ENCODE measurements at regions not wholly inside any gene's neighbourhood (a gene's known extent, or its start where the extent isn't known, plus 50 kb on each side); places are given as distances from the start of the nearest gene placed in this dataset.

DNA sequence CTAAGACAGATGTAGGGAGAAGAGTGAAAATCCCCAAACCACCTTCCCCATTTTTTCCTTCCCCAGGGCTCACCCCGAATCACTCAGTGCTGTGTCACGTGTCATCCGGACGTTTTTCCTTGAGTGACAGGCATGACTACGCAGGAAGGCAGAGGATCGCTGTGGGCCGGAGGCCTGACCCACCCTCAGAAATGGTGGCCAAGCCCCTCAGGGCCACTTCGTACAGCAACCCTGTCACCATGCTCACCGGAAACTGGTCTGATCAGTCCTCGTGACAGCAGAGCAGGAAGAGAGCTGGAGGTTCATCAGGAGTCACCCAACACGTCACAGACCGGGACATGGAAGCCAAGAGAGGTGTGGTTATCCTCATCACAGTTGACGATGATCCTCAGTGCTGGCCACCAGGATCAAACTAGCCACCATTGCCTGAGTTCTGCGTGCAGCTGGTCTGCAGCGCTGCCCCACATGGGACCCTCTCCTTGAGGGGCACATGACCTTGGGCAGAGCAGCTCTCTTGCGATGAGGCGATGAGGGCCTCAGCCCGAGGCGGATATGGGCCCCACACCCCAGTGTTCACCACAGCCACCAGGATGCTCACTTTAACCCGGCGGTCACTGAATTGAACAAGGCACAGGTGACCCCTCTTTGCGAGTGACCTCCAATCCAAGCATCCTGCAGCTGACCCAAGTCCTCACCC, 99.3 kb upstream of the INSIG1 start:
- Histone ChIP-seq H3K27me3 (no peaks in the 10 kb centered on the region), H3K4me1 (no peaks in the 10 kb centered on the region), H3K27ac (no peak overlapping the region), H3K4me3 (no peak overlapping the region), H3K9me3 (peaks cover 8% of the 10 kb centered on the region), H3K36me3 (no peaks in the 10 kb centered on the region)
- DNase-seq (ENCODE audit: extremely low spot score in 2 of 2): no peak
- intact Hi-C loops (cut with DNase I): no loop called here
- TF ChIP-seq, protein P1, sequence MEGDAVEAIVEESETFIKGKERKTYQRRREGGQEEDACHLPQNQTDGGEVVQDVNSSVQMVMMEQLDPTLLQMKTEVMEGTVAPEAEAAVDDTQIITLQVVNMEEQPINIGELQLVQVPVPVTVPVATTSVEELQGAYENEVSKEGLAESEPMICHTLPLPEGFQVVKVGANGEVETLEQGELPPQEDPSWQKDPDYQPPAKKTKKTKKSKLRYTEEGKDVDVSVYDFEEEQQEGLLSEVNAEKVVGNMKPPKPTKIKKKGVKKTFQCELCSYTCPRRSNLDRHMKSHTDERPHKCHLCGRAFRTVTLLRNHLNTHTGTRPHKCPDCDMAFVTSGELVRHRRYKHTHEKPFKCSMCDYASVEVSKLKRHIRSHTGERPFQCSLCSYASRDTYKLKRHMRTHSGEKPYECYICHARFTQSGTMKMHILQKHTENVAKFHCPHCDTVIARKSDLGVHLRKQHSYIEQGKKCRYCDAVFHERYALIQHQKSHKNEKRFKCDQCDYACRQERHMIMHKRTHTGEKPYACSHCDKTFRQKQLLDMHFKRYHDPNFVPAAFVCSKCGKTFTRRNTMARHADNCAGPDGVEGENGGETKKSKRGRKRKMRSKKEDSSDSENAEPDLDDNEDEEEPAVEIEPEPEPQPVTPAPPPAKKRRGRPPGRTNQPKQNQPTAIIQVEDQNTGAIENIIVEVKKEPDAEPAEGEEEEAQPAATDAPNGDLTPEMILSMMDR (IDR thresholded peaks at IDR 0.05): no peak
- no peak for TF ChIP-seq POLR2A (IDR thresholded peaks at IDR 0.05)
- no peak for TF ChIP-seq POLR2AphosphoS5 (IDR thresholded peaks at IDR 0.05; ENCODE audit: insufficient read depth in 1 of 2, low read depth in 1 of 2)

DNA sequence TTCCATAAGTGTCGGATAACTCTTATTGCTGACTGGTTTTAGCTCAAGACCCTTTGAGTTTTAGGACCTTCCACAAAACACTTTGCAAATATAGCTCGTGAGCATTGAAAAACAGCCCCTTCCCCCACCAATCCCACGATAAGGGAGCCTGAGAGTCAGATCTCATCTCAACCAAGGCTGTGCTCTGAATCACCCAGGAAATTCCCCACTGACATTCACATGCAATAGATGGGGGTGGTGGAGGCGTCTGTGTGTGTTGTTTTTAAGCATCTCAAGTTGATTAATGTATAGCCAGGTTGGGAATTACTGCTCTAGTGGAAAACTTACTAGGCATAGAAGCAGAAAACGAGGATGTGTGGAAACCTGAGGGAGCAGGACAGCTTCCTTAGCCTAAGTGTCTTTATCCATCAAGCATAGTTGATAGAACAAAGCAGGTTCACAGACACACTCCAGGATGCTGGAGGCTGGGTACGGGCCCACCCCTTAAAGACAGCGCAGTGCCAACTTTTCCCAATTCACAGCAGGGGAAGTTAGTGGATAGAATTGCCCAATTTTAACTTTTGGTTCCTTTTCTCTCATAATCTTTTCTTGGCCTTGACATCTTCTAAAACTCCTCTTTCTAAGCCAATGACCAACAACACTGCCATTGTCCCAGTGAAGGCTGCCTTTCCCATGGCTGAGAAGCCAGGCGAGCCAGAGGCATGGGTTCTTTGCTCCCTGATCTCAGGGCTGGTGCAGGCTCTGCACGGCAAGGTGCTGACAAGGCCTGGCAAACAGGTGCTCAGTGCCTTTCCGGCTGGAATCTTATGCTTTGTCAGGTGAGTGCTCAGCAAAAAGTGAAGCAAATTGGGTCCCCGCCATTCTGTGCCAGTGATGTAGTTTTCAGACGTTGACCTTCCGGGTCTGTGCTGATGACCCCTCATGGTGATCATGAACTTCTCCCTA, 98.5 kb upstream of the INSIG1 start:
- Histone ChIP-seq H3K27ac (no peak overlapping the region), H3K36me3 (no peaks in the 10 kb centered on the region), H3K9me3 (peaks cover 8% of the 10 kb centered on the region), H3K4me1 (no peaks in the 10 kb centered on the region), H3K4me3 (no peak overlapping the region), H3K27me3 (no peaks in the 10 kb centered on the region)
- TF ChIP-seq, protein P1 (IDR thresholded peaks at IDR 0.05): no peak
- intact Hi-C loops (cut with DNase I): no loop called here
- DNase-seq (ENCODE audit: extremely low spot score in 2 of 2): no peak

DNA sequence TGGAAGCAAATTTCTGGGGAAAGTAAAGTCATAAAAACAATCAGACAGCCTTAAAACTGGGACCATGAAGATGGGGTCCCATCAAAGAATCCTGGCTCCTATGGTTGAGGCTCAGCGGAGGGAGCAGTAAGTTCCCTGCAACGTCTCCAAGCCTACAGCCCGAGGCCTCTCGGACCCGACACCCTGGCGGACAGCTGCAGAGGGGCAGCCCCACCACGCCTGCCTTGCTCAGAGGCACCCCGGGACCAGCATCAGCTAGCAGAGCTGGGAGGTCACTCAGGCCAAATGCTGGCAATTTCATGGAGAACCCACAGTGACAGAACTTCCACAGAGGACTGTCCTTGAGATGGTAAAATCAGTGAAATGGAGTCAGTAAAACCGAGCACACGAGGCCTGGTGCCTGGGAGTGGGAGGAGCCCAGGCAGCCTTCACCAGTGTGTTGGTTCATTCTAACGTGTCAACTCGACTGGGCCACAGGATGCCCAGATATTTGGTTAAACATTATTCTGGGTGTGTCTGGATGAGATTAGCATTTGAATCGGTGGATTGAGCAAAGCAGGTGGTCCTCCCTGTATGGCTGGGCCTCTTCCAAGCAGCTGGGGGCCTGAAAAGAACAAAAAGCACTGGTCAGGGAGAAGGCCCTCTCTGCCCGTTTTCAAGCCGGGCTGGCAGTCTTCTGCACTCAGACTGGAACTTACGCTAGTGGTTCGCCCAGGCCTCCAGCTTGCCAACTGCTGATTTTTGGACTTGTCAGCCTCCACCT, 96.2 kb upstream of the INSIG1 start:
- intact Hi-C loops (cut with DNase I): loop anchor here (10.0 kb wide), 1 partner anchor 93 kb away; the partner anchor contains the start of gene INSIG1
- no peak overlapping the region for H3K27ac ChIP-seq
- peaks cover 4% of the 10 kb centered on the region for H3K9me3 ChIP-seq
- no peaks in the 10 kb centered on the region for H3K4me1 ChIP-seq
- no peak for DNase-seq (ENCODE audit: extremely low spot score in 2 of 2)
- TF ChIP-seq, protein P1 (IDR thresholded peaks at IDR 0.05): no peak
- no peak for TF ChIP-seq POLR2AphosphoS5 (IDR thresholded peaks at IDR 0.05; ENCODE audit: insufficient read depth in 1 of 2, low read depth in 1 of 2)
- no peak for TF ChIP-seq POLR2A (IDR thresholded peaks at IDR 0.05)
- no peak overlapping the region for H3K4me3 ChIP-seq
- no peaks in the 10 kb centered on the region for H3K27me3 ChIP-seq
- no peaks in the 10 kb centered on the region for H3K36me3 ChIP-seq

DNA sequence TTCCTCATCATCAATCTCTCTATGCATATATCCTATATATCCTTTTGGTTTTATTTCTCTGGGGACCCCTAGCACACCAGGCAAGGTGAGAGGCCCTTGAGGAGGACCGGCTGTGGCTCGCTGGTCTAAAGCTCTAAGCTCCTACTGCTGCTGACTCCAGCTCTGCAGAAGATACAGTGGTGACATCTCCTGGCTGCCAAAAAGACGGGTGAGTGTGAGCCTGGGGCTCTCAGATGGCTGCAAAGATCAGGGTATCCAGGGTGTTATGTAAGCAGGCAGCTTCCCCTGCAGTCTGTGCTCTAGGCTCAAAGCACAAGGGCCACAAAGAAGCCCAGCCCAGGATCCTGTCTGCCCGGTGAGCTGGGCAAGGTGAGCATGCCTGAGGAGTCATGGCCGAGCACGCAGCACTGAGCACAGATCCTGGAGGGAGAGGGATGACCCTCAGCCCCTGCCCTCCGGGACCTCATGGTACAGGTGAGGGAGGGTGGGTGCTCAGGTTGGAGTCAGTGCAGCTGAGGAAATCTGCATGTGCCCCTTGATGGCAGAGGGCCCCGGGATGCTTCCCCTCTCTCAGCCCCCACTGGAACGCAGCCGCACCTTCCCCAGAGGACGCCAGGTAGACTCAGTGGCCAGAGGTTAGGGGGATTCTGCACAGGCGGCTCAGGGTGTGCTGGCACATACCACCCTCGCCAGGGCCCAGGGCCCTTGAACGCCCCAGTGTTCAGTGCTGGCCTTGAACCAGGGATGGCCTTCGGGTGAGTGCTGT, 95.4 kb upstream of the INSIG1 start:
- no peak for DNase-seq (ENCODE audit: extremely low spot score in 2 of 2)
- H3K4me1 ChIP-seq: no peaks in the 10 kb centered on the region

More for the DNA sequence above, 95.4 kb upstream of the INSIG1 start:
- H3K9me3 ChIP-seq: no peaks in the 10 kb centered on the region
- intact Hi-C loops (cut with DNase I): loop anchor here (10.0 kb wide), 1 partner anchor 93 kb away; the partner anchor contains the start of gene INSIG1
- no peaks in the 10 kb centered on the region for H3K36me3 ChIP-seq
- no peak overlapping the region for H3K27ac ChIP-seq
- no peaks in the 10 kb centered on the region for H3K27me3 ChIP-seq
- no peak overlapping the region for H3K4me3 ChIP-seq
- TF ChIP-seq, protein P1 (IDR thresholded peaks at IDR 0.05): no peak
- TF ChIP-seq POLR2AphosphoS5 (IDR thresholded peaks at IDR 0.05; ENCODE audit: insufficient read depth in 1 of 2, low read depth in 1 of 2) (no peak), POLR2A (IDR thresholded peaks at IDR 0.05) (no peak)

All from vagina (tissue), 2 donors.